ENCODE measurements at regions not wholly inside any gene's neighbourhood (a gene's known extent, or its start where the extent isn't known, plus 50 kb on each side); places are given as distances from the start of the nearest gene placed in this dataset.
"Not testable (repeated sequence)": the region's sequence is repeated elsewhere in the genome, so short reads cannot be mapped to it uniquely, and the experiment has no call there.

- no peak for DNase-seq (ENCODE audit: low read depth)
- no peak for TF ChIP-seq MYC (IDR thresholded peaks at IDR 0.05; ENCODE audit: low read depth, low read length)
- TF ChIP-seq, protein P1, sequence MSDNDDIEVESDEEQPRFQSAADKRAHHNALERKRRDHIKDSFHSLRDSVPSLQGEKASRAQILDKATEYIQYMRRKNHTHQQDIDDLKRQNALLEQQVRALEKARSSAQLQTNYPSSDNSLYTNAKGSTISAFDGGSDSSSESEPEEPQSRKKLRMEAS (IDR thresholded peaks at IDR 0.05; ENCODE audit: low read depth, low read length): no peak
- TF ChIP-seq CTCF (IDR thresholded peaks at IDR 0.05; ENCODE audit: low read depth, low read length): no peak
- TF ChIP-seq POLR2A (IDR thresholded peaks at IDR 0.05; ENCODE audit: extremely low read depth, insufficient read length): no peak
- no peak overlapping the region for H3K4me3 ChIP-seq (ENCODE audit: low read depth, low read length)
Observed at GRCh38 chr5:36395260-36395659, 93.6 kb upstream of the RANBP3L start.

DNA sequence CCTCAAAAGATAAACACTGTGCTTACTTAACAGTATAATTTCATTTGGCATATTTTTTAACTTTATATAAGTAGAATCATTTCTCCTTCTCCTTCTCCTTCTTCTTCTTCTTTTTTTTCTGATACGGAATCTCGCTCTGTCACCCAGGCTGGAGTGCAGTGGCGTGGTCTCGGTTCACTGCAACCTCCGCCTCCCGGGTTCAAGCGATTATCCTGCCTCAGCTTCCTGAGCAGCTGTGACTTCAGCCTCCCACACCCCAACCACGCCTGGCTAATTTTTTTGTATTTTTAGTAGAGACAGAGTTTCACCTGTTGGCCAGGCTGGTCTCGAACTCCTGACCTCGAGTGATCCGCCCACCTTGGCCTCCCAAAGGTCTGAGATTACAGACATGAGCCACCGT lies 94.2 kb upstream of the RANBP3L start:
- not testable (repeated sequence) for DNase-seq (ENCODE audit: low read depth); H3K4me3 ChIP-seq (ENCODE audit: low read depth, low read length)

DNA sequence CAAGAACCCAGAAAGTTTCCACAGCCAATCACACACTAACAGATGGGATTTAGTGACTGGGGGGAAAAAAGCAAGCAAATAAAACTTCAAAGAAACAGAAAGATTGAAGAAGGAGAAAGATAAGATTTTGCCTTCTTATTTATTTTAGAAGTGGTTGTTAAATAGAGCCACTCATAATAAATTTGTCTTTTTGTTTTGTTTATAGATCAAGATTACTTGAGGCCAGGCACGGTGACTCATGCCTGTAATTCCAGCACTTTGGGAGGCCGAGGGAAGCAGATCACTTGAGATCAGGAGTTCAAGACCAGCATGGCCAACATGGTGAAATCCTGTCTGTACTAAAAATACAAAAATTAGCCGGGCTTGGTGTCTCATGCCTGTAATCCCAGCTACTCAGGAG lies 94.9 kb upstream of the RANBP3L start:
- TF ChIP-seq CTCF (IDR thresholded peaks at IDR 0.05; ENCODE audit: low read depth, low read length) (no peak), MYC (IDR thresholded peaks at IDR 0.05; ENCODE audit: low read depth, low read length) (no peak), POLR2A (IDR thresholded peaks at IDR 0.05; ENCODE audit: extremely low read depth, insufficient read length) (no peak)
- TF ChIP-seq, protein P1 (IDR thresholded peaks at IDR 0.05; ENCODE audit: low read depth, low read length): no peak
- DNase-seq (ENCODE audit: low read depth): no peak
- no peak overlapping the region for H3K4me3 ChIP-seq (ENCODE audit: low read depth, low read length)

GRCh38 chr5:36397901-36398536 lies 96.3 kb upstream of the RANBP3L start:
- TF ChIP-seq CTCF (IDR thresholded peaks at IDR 0.05; ENCODE audit: low read depth, low read length) (peak; percentile 37), POLR2A (IDR thresholded peaks at IDR 0.05; ENCODE audit: extremely low read depth, insufficient read length) (no peak), MYC (IDR thresholded peaks at IDR 0.05; ENCODE audit: low read depth, low read length) (0 out of 2 replicates have a peak, but pooled peaks have one; percentile 8)
- TF ChIP-seq, protein P1 (IDR thresholded peaks at IDR 0.05; ENCODE audit: low read depth, low read length): peak; percentile 94
- no peak overlapping the region for H3K4me3 ChIP-seq (ENCODE audit: low read depth, low read length)
- DNase-seq (ENCODE audit: low read depth): peak; percentile 64

- no peak for TF ChIP-seq MYC (IDR thresholded peaks at IDR 0.05; ENCODE audit: low read depth, low read length)
- TF ChIP-seq POLR2A (IDR thresholded peaks at IDR 0.05; ENCODE audit: extremely low read depth, insufficient read length): no peak
- TF ChIP-seq, protein P1 (IDR thresholded peaks at IDR 0.05; ENCODE audit: low read depth, low read length): no peak
- no peak for TF ChIP-seq CTCF (IDR thresholded peaks at IDR 0.05; ENCODE audit: low read depth, low read length)
- DNase-seq (ENCODE audit: low read depth): peak; percentile 11
- no peak overlapping the region for H3K4me3 ChIP-seq (ENCODE audit: low read depth, low read length)
Observed at GRCh38 chr5:36402512-36402906, 100.8 kb upstream of the RANBP3L start.

DNA sequence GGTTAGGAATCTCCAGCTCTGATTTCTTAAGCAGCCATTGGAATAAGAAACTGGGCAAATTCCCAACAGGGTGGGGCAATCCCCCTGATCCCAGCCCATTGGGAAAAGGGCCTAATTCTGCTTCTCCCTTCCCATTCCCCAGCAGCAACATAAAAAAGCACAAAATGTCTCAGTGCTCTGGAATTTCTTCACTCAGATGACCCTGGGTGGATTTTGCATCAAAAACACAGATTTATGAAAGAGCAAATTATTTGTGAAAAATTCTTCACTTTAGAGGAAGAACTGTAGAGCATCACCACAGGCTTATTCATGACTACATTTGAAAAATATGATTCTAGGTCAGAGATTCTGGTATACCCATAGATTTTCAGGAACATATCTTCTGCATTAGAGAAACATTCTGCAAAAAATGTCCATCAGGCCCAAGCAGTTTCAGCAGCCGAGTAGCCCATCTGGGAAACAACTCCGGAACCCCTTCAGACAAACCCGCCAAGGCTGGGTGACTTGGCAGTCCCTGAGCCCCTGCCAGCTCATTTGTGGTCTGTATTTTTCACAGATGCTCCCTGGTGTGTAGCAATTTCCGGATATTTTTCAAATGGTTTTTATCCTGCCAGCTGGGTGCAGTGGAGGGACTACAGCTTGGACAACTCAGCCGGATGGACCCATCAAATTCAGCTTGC lies 102.1 kb upstream of the RANBP3L start:
- DNase-seq (ENCODE audit: low read depth): peak; percentile 94
- TF ChIP-seq MYC (IDR thresholded peaks at IDR 0.05; ENCODE audit: low read depth, low read length) (peak; percentile 62), POLR2A (IDR thresholded peaks at IDR 0.05; ENCODE audit: extremely low read depth, insufficient read length) (no peak)
- TF ChIP-seq, protein P1 (IDR thresholded peaks at IDR 0.05; ENCODE audit: low read depth, low read length): peak; percentile 57
- no peak overlapping the region for H3K4me3 ChIP-seq (ENCODE audit: low read depth, low read length)
